ENCODE measurements at regions not wholly inside any gene's neighbourhood (a gene's known extent, or its start where the extent isn't known, plus 50 kb on each side); places are given as distances from the start of the nearest gene placed in this dataset.

- TF ChIP-seq POLR2A (IDR thresholded peaks at IDR 0.05; ENCODE audit: low read depth, low read length) (no peak), CTCF (IDR thresholded peaks at IDR 0.05; ENCODE audit: extremely low read depth in 1 of 2, insufficient read depth in 1 of 2, low read depth in 1 of 2, low read length in 2 of 2) (no peak), EZH2 (IDR thresholded peaks at IDR 0.05; ENCODE audit: borderline replicate concordance, low read depth, low read length, severe bottlenecking) (no peak), MYC (IDR thresholded peaks at IDR 0.05; ENCODE audit: low read depth, low read length) (no peak), MAX (IDR thresholded peaks at IDR 0.05; ENCODE audit: insufficient read depth, insufficient read length) (no peak), POLR2AphosphoS5 (IDR thresholded peaks at IDR 0.05; ENCODE audit: insufficient read depth, low read depth, low read length) (no peak), GATA2 (IDR thresholded peaks at IDR 0.05; ENCODE audit: insufficient read depth, insufficient read length, low read depth, low read length) (no peak)
Observed at GRCh38 chr10:3981300-3981699, 196.3 kb upstream of the KLF6 start.
